Neural progenitor cell (in vitro differentiated cells): ENCODE measurements at regions not wholly inside any gene's neighbourhood (a gene's known extent, or its start where the extent isn't known, plus 50 kb on each side); places are given as distances from the start of the nearest gene placed in this dataset.
A peak's percentile ranks its signal among the peaks of the same experiment; 100 is the strongest.

Source experiments
- DNase-seq: peaks from one replicate; pipeline ENCODE4 v3.0.0-alpha.2; 2016; ENCODE audit warnings: low spot score
- H2AFZ ChIP-seq: fragments of 200-600 bp; sonication (generic); replicated peaks from 2 replicates; pipeline ENCODE4 v1.6.1; 2016; ENCODE audit warnings: antibody characterized with exemption
- H3F3A ChIP-seq: fragments of 200-600 bp; sonication (generic); 2 replicates; pipeline ENCODE4 v1.6.1; 2016; ENCODE audit warnings: antibody characterized with exemption, low read depth
- H3K27ac ChIP-seq: fragments of 200-600 bp; sonication (generic); 2 replicates; pipeline ENCODE4 v1.5.1; 2016; ENCODE audit warnings: mild to moderate bottlenecking
- H3K27me3 ChIP-seq: fragments of 200-600 bp; sonication (generic); 2 replicates; pipeline ENCODE4 v1.6.1; 2016; ENCODE audit warnings: mild to moderate bottlenecking, moderate library complexity
- H3K36me3 ChIP-seq: fragments of 200-600 bp; sonication (generic); 2 replicates; pipeline ENCODE4 v1.5.1; 2016
- H3K4me1 ChIP-seq: fragments of 200-600 bp; sonication (generic); 2 replicates; pipeline ENCODE4 v1.6.1; 2016; ENCODE audit warnings: mixed run types
- H3K4me2 ChIP-seq: fragments of 200-600 bp; sonication (generic); 2 replicates; pipeline ENCODE4 v1.6.1; 2016
- H3K4me3 ChIP-seq: fragments of 200-600 bp; sonication (generic); 2 replicates; pipeline ENCODE4 v1.5.1; 2016
- H3K79me2 ChIP-seq: fragments of 200-600 bp; sonication (generic); 2 replicates; pipeline ENCODE4 v1.6.1; 2016; ENCODE audit warnings: low read depth
- H3K9ac ChIP-seq: fragments of 200-600 bp; sonication (generic); 2 replicates; pipeline ENCODE4 v1.6.1; 2016
- H3K9me3 ChIP-seq: fragments of 200-600 bp; sonication (generic); 2 replicates; pipeline ENCODE4 v1.5.1; 2016; ENCODE audit warnings: low read depth
- H4K20me1 ChIP-seq: fragments of 200-600 bp; sonication (generic); 2 replicates; pipeline ENCODE4 v1.6.1; 2016; ENCODE audit warnings: low read depth
- H3K27ac Mint-ChIP-seq: 3 replicates; pipeline ENCODE4 v1.8.0; 2021; ENCODE audit warnings: mixed read lengths
- H3K27me3 Mint-ChIP-seq: 2 replicates; pipeline ENCODE4 v1.8.0; 2022; ENCODE audit warnings: low read depth, mild to moderate bottlenecking, inconsistent platforms, moderate library complexity, mixed read lengths; ENCODE audit not compliant: insufficient read depth
- H3K36me3 Mint-ChIP-seq: 3 replicates; pipeline ENCODE4 v1.8.0; 2021; ENCODE audit warnings: mixed read lengths
- H3K4me1 Mint-ChIP-seq: 3 replicates; pipeline ENCODE4 v1.8.0; 2021; ENCODE audit warnings: mixed read lengths
- H3K4me3 Mint-ChIP-seq: 3 replicates; pipeline ENCODE4 v1.8.0; 2021; ENCODE audit warnings: mild to moderate bottlenecking, moderate library complexity, mixed read lengths
- H3K9me3 Mint-ChIP-seq: 3 replicates; pipeline ENCODE4 v1.8.0; 2020; ENCODE audit warnings: mixed read lengths
- EZH2 ChIP-seq: fragments of 200-600 bp; sonication (generic); IDR thresholded peaks from 2 replicates; pipeline ENCODE4 v1.6.1; 2017; ENCODE audit warnings: antibody characterized with exemption, mild to moderate bottlenecking, moderate library complexity
- EZH2phosphoT487 ChIP-seq: fragments of 200-600 bp; sonication (generic); IDR thresholded peaks from 2 replicates; pipeline ENCODE4 v1.6.1; 2017; ENCODE audit warnings: antibody characterized with exemption
- TF ChIP-seq, protein P1 (sequence below): fragments of 200-600 bp; sonication (generic); IDR thresholded peaks from 2 replicates; pipeline ENCODE4 v1.5.1; 2017; ENCODE audit warnings: antibody characterized with exemption, mild to moderate bottlenecking

DNA sequence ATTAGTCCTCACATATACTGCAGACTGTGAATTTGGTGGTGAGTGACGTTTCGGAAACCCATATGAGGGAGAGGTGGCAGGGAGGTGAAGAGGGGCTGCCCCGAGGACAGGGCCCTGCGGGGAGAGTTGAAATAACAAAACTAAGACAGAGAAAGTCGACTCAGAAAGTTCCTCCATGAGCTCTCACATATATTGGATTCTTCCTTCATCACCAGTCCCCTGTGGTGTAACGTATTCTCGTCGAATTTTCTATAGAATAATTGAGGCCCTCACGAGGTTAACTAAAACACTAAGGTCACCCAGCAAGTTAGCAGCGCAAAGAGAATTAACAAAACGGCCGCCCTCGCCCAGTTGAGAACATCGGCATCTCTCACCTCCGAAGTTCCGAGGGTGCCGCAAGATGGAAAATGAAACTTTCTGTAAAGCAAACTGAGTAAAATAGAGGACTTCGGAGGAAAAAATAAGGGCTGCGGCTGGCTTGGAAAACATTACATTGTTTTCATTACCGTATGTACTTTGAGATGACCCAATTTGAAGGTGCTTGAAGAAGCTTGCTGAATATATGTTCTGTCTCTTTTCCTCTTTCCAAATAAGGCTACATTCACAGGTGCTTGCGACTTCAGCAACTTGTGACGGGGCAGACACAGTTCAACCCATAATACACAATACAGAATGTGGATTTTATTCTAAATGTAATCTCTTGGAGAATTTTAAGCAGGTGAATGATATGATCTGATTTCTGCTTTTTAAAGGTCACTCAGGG is 490.9 kb upstream of the JARID2 start:
- H2AFZ ChIP-seq = no peak overlapping the region
- H3K9me3 Mint-ChIP-seq = peaks cover 4% of the 10 kb centered on the region
- no peaks in the 10 kb centered on the region for H3K79me2 ChIP-seq
- H3K27me3 ChIP-seq = no peaks in the 10 kb centered on the region
- TF ChIP-seq EZH2phosphoT487 = no peak
- TF ChIP-seq, protein P1, sequence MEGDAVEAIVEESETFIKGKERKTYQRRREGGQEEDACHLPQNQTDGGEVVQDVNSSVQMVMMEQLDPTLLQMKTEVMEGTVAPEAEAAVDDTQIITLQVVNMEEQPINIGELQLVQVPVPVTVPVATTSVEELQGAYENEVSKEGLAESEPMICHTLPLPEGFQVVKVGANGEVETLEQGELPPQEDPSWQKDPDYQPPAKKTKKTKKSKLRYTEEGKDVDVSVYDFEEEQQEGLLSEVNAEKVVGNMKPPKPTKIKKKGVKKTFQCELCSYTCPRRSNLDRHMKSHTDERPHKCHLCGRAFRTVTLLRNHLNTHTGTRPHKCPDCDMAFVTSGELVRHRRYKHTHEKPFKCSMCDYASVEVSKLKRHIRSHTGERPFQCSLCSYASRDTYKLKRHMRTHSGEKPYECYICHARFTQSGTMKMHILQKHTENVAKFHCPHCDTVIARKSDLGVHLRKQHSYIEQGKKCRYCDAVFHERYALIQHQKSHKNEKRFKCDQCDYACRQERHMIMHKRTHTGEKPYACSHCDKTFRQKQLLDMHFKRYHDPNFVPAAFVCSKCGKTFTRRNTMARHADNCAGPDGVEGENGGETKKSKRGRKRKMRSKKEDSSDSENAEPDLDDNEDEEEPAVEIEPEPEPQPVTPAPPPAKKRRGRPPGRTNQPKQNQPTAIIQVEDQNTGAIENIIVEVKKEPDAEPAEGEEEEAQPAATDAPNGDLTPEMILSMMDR = no peak
- no peak for TF ChIP-seq EZH2
- H3K27me3 Mint-ChIP-seq = peaks cover 19% of the 10 kb centered on the region
- H3K27ac ChIP-seq = no peak overlapping the region
- DNase-seq = no peak
- no peaks in the 10 kb centered on the region for H3K36me3 Mint-ChIP-seq
- H3K9ac ChIP-seq = no peak overlapping the region
- peaks cover 26% of the 10 kb centered on the region for H3K4me1 Mint-ChIP-seq
- H3K4me3 ChIP-seq = no peak overlapping the region
- no peaks in the 10 kb centered on the region for H3F3A ChIP-seq
- H3K4me3 Mint-ChIP-seq = no peak overlapping the region
- H3K27ac Mint-ChIP-seq = no peak overlapping the region
- H3K36me3 ChIP-seq = no peaks in the 10 kb centered on the region
- peaks cover 13% of the 10 kb centered on the region for H3K4me1 ChIP-seq
- H3K9me3 ChIP-seq = no peaks in the 10 kb centered on the region
- no peaks in the 10 kb centered on the region for H4K20me1 ChIP-seq
- H3K4me2 ChIP-seq = no peak overlapping the region

DNA sequence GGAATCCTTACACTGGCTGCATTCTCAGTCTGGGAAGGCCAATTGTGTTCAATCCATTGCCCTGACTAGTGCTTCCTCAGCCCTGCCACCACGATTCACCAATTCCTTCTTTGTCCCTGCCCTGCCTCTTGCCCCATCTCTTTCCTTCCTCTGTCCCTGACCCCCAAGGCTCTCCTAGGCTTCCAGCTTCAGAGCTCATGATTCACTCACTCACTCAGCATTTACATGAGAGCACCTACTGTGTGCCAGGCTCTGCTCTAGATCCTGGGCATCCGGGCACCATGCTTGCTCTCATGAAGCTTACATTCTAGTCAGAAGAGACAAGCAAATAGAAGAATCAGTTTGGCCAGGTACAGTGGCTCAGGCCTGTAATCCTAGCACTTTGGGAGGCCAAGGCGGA is 489.5 kb upstream of the JARID2 start:
- Histone ChIP-seq H3K27me3 (no peaks in the 10 kb centered on the region), H2AFZ (no peak overlapping the region)

DNA sequence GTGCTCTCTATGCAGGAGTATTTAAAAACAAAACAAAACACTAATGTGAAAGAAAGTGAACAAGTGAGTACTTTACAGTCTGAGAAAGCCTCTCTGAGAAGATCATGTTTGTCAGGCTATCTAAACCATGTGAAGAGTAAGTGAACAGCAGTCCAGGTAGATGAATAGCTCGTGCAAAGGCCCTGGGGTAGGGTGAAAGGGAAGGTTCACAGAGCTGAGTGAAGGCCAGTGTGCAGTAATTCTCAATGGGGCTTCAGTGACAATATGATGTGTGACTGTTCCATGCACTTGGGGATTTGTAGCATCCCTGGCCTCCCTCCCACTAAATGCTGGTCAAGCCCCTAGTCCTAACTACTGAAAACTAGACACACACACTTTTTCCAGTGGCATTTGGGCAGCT is 488.9 kb upstream of the JARID2 start:
- Histone ChIP-seq H3K27ac (no peak overlapping the region), H3K9ac (no peak overlapping the region), H4K20me1 (no peaks in the 10 kb centered on the region), H3K36me3 (no peaks in the 10 kb centered on the region), H3K79me2 (no peaks in the 10 kb centered on the region), H3K4me2 (no peak overlapping the region), H3K4me1 (peaks cover 3% of the 10 kb centered on the region), H3K9me3 (no peaks in the 10 kb centered on the region), H3K27me3 (no peaks in the 10 kb centered on the region), H2AFZ (no peak overlapping the region), H3F3A (no peaks in the 10 kb centered on the region), H3K4me3 (no peak overlapping the region)
- H3K27ac Mint-ChIP-seq = peak overlapping the region; percentile 2
- peaks cover 16% of the 10 kb centered on the region for H3K27me3 Mint-ChIP-seq
- peaks cover 4% of the 10 kb centered on the region for H3K9me3 Mint-ChIP-seq
- no peak overlapping the region for H3K4me3 Mint-ChIP-seq
- peaks cover 18% of the 10 kb centered on the region for H3K4me1 Mint-ChIP-seq
- H3K36me3 Mint-ChIP-seq = no peaks in the 10 kb centered on the region
- no peak for DNase-seq
- TF ChIP-seq, protein P1 = no peak
- no peak for TF ChIP-seq EZH2
- no peak for TF ChIP-seq EZH2phosphoT487

More for the DNA sequence above, 489.5 kb upstream of the JARID2 start:
- H4K20me1 ChIP-seq = no peaks in the 10 kb centered on the region
- H3K27me3 Mint-ChIP-seq = peaks cover 16% of the 10 kb centered on the region
- H3K9me3 Mint-ChIP-seq = peaks cover 4% of the 10 kb centered on the region
- H3K4me1 ChIP-seq = peaks cover 3% of the 10 kb centered on the region
- H3K4me3 ChIP-seq = no peak overlapping the region
- H3K27ac ChIP-seq = no peak overlapping the region
- no peak overlapping the region for H3K4me3 Mint-ChIP-seq
- H3K27ac Mint-ChIP-seq = no peak overlapping the region
- H3K36me3 Mint-ChIP-seq = no peaks in the 10 kb centered on the region
- no peak overlapping the region for H3K9ac ChIP-seq
- peaks cover 18% of the 10 kb centered on the region for H3K4me1 Mint-ChIP-seq
- H3K9me3 ChIP-seq = no peaks in the 10 kb centered on the region
- H3K4me2 ChIP-seq = no peak overlapping the region
- TF ChIP-seq EZH2phosphoT487 (no peak), EZH2 (no peak)
- TF ChIP-seq, protein P1 = no peak
- H3K79me2 ChIP-seq = no peaks in the 10 kb centered on the region
- no peaks in the 10 kb centered on the region for H3F3A ChIP-seq
- DNase-seq = no peak
- H3K36me3 ChIP-seq = no peaks in the 10 kb centered on the region
